ENCODE measurements at regions not wholly inside any gene's neighbourhood (a gene's known extent, or its start where the extent isn't known, plus 50 kb on each side); places are given as distances from the start of the nearest gene placed in this dataset.

GRCh38 chr7:116357781-116358670 lies 141.5 kb upstream of the CAV2 start:
- no peak for TF ChIP-seq CTCF (IDR thresholded peaks at IDR 0.05)
- no peak for TF ChIP-seq POLR2AphosphoS5 (IDR thresholded peaks at IDR 0.05; ENCODE audit: low read depth, low read length)
